Neural progenitor cell (in vitro differentiated cells): ENCODE measurements at regions not wholly inside any gene's neighbourhood (a gene's known extent, or its start where the extent isn't known, plus 50 kb on each side); places are given as distances from the start of the nearest gene placed in this dataset.

ENCODE experiments used
- DNase-seq: peaks from one replicate; pipeline ENCODE4 v3.0.0-alpha.2; 2016; ENCODE audit warnings: low spot score
- H2AFZ ChIP-seq: fragments of 200-600 bp; sonication (generic); replicated peaks from 2 replicates; pipeline ENCODE4 v1.6.1; 2016; ENCODE audit warnings: antibody characterized with exemption
- H3F3A ChIP-seq: fragments of 200-600 bp; sonication (generic); 2 replicates; pipeline ENCODE4 v1.6.1; 2016; ENCODE audit warnings: antibody characterized with exemption, low read depth
- H3K27ac ChIP-seq: fragments of 200-600 bp; sonication (generic); 2 replicates; pipeline ENCODE4 v1.5.1; 2016; ENCODE audit warnings: mild to moderate bottlenecking
- H3K27me3 ChIP-seq: fragments of 200-600 bp; sonication (generic); 2 replicates; pipeline ENCODE4 v1.6.1; 2016; ENCODE audit warnings: mild to moderate bottlenecking, moderate library complexity
- H3K36me3 ChIP-seq: fragments of 200-600 bp; sonication (generic); 2 replicates; pipeline ENCODE4 v1.5.1; 2016
- H3K4me1 ChIP-seq: fragments of 200-600 bp; sonication (generic); 2 replicates; pipeline ENCODE4 v1.6.1; 2016; ENCODE audit warnings: mixed run types
- H3K4me2 ChIP-seq: fragments of 200-600 bp; sonication (generic); 2 replicates; pipeline ENCODE4 v1.6.1; 2016
- H3K4me3 ChIP-seq: fragments of 200-600 bp; sonication (generic); 2 replicates; pipeline ENCODE4 v1.5.1; 2016
- H3K79me2 ChIP-seq: fragments of 200-600 bp; sonication (generic); 2 replicates; pipeline ENCODE4 v1.6.1; 2016; ENCODE audit warnings: low read depth
- H3K9ac ChIP-seq: fragments of 200-600 bp; sonication (generic); 2 replicates; pipeline ENCODE4 v1.6.1; 2016
- H3K9me3 ChIP-seq: fragments of 200-600 bp; sonication (generic); 2 replicates; pipeline ENCODE4 v1.5.1; 2016; ENCODE audit warnings: low read depth
- H4K20me1 ChIP-seq: fragments of 200-600 bp; sonication (generic); 2 replicates; pipeline ENCODE4 v1.6.1; 2016; ENCODE audit warnings: low read depth
- H3K27ac Mint-ChIP-seq: 3 replicates; pipeline ENCODE4 v1.8.0; 2021; ENCODE audit warnings: mixed read lengths
- H3K27me3 Mint-ChIP-seq: 2 replicates; pipeline ENCODE4 v1.8.0; 2022; ENCODE audit warnings: low read depth, mild to moderate bottlenecking, inconsistent platforms, moderate library complexity, mixed read lengths; ENCODE audit not compliant: insufficient read depth
- H3K36me3 Mint-ChIP-seq: 3 replicates; pipeline ENCODE4 v1.8.0; 2021; ENCODE audit warnings: mixed read lengths
- H3K4me1 Mint-ChIP-seq: 3 replicates; pipeline ENCODE4 v1.8.0; 2021; ENCODE audit warnings: mixed read lengths
- H3K4me3 Mint-ChIP-seq: 3 replicates; pipeline ENCODE4 v1.8.0; 2021; ENCODE audit warnings: mild to moderate bottlenecking, moderate library complexity, mixed read lengths
- H3K9me3 Mint-ChIP-seq: 3 replicates; pipeline ENCODE4 v1.8.0; 2020; ENCODE audit warnings: mixed read lengths
- CTCF ChIP-seq: fragments of 200-600 bp; sonication (generic); IDR thresholded peaks from 2 replicates; pipeline ENCODE4 v1.5.1; 2017; ENCODE audit warnings: antibody characterized with exemption, mild to moderate bottlenecking
- EZH2 ChIP-seq: fragments of 200-600 bp; sonication (generic); IDR thresholded peaks from 2 replicates; pipeline ENCODE4 v1.6.1; 2017; ENCODE audit warnings: antibody characterized with exemption, mild to moderate bottlenecking, moderate library complexity
- EZH2phosphoT487 ChIP-seq: fragments of 200-600 bp; sonication (generic); IDR thresholded peaks from 2 replicates; pipeline ENCODE4 v1.6.1; 2017; ENCODE audit warnings: antibody characterized with exemption

- H3K4me3 Mint-ChIP-seq: no peak overlapping the region
Observed at GRCh38 chr17:77858291-77859034, 100.0 kb upstream of the TNRC6C start.

GRCh38 chr17:77859035-77859810, 99.3 kb upstream of the TNRC6C start:
- no peak overlapping the region for H3K4me3 Mint-ChIP-seq
- H3K27me3 Mint-ChIP-seq: peaks cover 8% of the 10 kb centered on the region
- Histone ChIP-seq H3K79me2 (no peaks in the 10 kb centered on the region), H3K27me3 (no peaks in the 10 kb centered on the region), H3K36me3 (no peaks in the 10 kb centered on the region), H3K4me3 (no peak overlapping the region), H2AFZ (no peak overlapping the region), H3K4me2 (no peak overlapping the region), H4K20me1 (no peaks in the 10 kb centered on the region), H3K27ac (no peak overlapping the region), H3K9me3 (no peaks in the 10 kb centered on the region), H3F3A (no peaks in the 10 kb centered on the region), H3K9ac (no peak overlapping the region), H3K4me1 (no peaks in the 10 kb centered on the region)
- H3K27ac Mint-ChIP-seq: no peak overlapping the region
- peaks cover 18% of the 10 kb centered on the region for H3K4me1 Mint-ChIP-seq
- TF ChIP-seq CTCF: no peak
- no peak for TF ChIP-seq EZH2
- no peak for TF ChIP-seq EZH2phosphoT487
- H3K36me3 Mint-ChIP-seq: no peaks in the 10 kb centered on the region
- no peak for DNase-seq
- H3K9me3 Mint-ChIP-seq: peaks cover 2% of the 10 kb centered on the region

More at GRCh38 chr17:77858291-77859034, 100.0 kb upstream of the TNRC6C start:
- no peak overlapping the region for H3K27ac Mint-ChIP-seq
- no peaks in the 10 kb centered on the region for H3K9me3 ChIP-seq
- no peak overlapping the region for H3K4me3 ChIP-seq
- DNase-seq: no peak
- no peaks in the 10 kb centered on the region for H3K36me3 ChIP-seq
- H3K4me1 ChIP-seq: peaks cover 4% of the 10 kb centered on the region
- peaks cover 13% of the 10 kb centered on the region for H3K4me1 Mint-ChIP-seq
- H3K4me2 ChIP-seq: no peak overlapping the region
- H3K27me3 Mint-ChIP-seq: peaks cover 9% of the 10 kb centered on the region
- H3K27ac ChIP-seq: no peak overlapping the region
- no peak overlapping the region for H2AFZ ChIP-seq
- H3K79me2 ChIP-seq: no peaks in the 10 kb centered on the region
- H3F3A ChIP-seq: no peaks in the 10 kb centered on the region
- TF ChIP-seq CTCF (no peak), EZH2 (no peak), EZH2phosphoT487 (no peak)
- no peak overlapping the region for H3K9ac ChIP-seq
- no peaks in the 10 kb centered on the region for H3K36me3 Mint-ChIP-seq
- H4K20me1 ChIP-seq: no peaks in the 10 kb centered on the region
- H3K9me3 Mint-ChIP-seq: peaks cover 2% of the 10 kb centered on the region
- H3K27me3 ChIP-seq: no peaks in the 10 kb centered on the region

GRCh38 chr17:77861133-77861695, 97.3 kb upstream of the TNRC6C start:
- peaks cover 14% of the 10 kb centered on the region for H3K27me3 Mint-ChIP-seq
- DNase-seq: no peak
- Histone ChIP-seq H3K4me1 (peaks cover 5% of the 10 kb centered on the region), H3K9me3 (no peaks in the 10 kb centered on the region), H3K79me2 (no peaks in the 10 kb centered on the region), H3K27ac (no peak overlapping the region), H3K36me3 (no peaks in the 10 kb centered on the region), H3K4me2 (no peak overlapping the region), H4K20me1 (no peaks in the 10 kb centered on the region), H3F3A (peaks cover 2% of the 10 kb centered on the region), H3K27me3 (no peaks in the 10 kb centered on the region), H3K9ac (no peak overlapping the region), H3K4me3 (no peak overlapping the region), H2AFZ (no peak overlapping the region)
- no peak overlapping the region for H3K27ac Mint-ChIP-seq
- no peak overlapping the region for H3K4me3 Mint-ChIP-seq
- no peaks in the 10 kb centered on the region for H3K36me3 Mint-ChIP-seq
- H3K9me3 Mint-ChIP-seq: no peaks in the 10 kb centered on the region
- TF ChIP-seq EZH2 (no peak), CTCF (no peak), EZH2phosphoT487 (no peak)
- peaks cover 29% of the 10 kb centered on the region for H3K4me1 Mint-ChIP-seq
